Inflammatory macrophage treated with lipopolysaccharide for 1 hour (primary cell): ENCODE measurements at regions not wholly inside any gene's neighbourhood (a gene's known extent, or its start where the extent isn't known, plus 50 kb on each side); places are given as distances from the start of the nearest gene placed in this dataset.
"Not testable (repeated sequence)": the region's sequence is repeated elsewhere in the genome, so short reads cannot be mapped to it uniquely, and the experiment has no call there.

Experiments
- DNase-seq, 2 donors: peaks; one replicate each; pipeline ENCODE4 v3.0.0-alpha.2; 2020 to 2022

DNA sequence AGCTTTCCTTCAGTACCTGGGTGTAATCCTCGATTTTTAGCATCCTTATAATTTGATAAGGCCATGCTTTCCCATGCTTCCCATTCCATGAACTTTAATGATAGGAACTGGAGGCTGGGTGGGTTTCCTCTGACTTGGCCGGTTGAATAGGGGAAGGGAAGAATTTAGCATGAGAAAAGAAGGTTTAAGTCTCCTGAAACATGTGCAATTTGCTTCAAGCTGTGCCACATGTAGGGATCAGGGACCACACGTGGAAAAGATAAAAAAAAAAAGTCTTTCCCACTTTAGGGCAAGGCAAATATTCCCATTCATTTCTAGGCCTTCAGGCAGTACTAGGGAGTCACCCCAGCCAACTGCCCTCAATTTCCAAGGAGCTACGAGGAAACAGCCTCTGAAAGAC, 900.3 kb downstream of the DSC3 start:
- no peak for DNase-seq

DNA sequence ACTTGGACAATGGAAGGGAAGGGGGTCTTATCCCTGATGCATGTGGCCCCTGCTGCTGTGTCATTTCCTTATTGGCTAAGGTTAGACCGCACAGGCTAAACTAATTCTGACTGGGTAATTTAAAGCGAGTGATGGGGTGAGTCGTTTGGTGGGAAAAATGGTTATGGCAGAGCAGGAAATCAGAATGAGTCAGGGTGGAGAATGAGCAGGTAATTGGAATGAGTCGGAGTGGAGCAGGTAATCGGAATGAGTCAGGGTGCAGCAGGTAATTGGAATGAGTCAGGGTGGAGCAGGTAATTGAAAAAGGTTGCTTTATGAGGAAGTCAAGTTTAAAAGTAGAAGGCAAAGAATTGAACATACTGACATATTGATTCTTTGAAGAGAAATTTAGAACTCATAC, 901.0 kb downstream of the DSC3 start:
- DNase-seq = not testable (repeated sequence)

DNA sequence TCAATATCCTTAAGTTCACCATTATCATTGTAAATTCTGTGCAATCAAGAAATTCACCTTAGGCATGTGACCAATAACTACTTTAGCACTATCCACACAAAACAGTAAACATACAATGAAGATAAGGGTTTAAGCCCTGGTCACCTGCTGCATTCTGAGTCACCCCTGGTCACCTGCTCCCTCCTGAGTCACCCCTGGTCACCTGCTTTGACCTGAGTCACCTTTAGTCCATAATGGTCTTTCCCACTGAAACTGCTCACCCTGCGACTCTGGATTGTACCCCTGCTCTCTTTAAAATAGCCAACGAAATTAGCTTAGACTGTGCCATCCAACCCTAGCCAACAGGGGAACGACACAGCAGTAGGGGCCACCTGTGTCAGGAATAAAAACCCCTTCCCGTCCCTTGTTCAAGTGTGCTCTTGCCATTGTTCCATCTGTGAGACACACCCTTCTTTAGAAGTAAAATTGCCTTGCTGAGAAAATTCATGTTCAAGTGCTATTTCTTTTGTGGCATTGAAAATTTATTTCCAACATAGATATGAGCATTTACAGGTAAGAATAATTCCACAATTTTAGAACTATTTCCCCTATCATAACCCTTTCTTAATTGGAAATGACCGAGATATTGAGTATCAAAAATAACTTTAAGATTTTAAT, 902.8 kb downstream of the DSC3 start:
- DNase-seq = no peak

DNA sequence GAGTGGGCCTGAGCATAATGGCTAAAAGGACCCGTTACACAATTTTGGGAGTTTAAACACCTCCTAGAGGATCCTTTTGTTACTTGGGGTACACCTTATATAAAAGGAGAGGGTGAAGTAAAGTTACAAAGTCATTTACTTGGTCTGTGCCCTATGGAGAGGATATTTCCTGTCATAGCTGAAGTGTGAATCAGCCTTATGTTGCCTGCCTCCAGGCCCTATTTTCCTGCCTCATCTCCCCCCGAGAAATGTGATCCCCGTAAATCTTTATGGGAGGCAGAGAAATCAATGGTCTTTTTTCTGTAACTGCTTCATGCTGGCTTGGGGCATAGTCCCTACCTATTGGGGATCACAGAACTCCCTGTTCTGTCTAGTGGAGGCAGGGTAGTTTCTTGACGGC, 906.6 kb downstream of the DSC3 start:
- DNase-seq = no peak

DNA sequence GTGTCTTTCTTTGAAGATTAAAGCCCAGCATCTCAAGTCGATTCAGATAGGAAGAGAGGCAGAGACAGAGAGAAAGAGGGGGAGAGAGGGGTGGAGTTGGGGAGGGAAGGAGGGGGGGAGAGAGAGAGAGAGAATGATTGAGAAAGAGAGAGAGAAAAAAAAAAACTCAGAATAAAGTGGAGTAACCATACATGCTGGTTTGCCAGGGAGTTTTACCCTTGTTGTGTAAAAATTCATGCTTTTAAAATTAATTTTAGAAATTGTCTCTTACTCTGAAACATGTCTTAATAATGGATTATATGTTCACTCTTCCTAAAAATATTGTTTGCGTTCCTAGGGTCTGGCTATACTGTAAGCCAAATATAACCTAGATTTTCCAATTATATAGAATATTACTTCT, 908.5 kb downstream of the DSC3 start:
- no peak for DNase-seq

DNA sequence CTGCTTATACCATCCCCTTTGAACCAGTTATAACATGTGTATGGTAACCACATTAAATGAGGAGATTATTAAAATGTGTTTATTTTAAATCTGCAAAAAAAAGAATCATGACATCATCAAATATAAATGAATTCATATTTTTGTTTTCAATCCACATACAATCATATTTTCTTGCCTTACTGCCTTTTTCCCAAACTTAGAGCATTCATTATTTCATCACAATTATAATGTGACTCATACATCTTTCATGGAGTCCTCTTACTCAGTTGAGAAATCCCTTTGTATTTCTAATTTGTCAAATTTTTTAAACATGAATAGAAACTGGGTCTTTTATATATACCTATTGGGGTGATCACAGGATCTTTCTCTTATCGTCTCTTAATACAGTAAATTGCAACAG, 909.6 kb downstream of the DSC3 start:
- no peak for DNase-seq

DNA sequence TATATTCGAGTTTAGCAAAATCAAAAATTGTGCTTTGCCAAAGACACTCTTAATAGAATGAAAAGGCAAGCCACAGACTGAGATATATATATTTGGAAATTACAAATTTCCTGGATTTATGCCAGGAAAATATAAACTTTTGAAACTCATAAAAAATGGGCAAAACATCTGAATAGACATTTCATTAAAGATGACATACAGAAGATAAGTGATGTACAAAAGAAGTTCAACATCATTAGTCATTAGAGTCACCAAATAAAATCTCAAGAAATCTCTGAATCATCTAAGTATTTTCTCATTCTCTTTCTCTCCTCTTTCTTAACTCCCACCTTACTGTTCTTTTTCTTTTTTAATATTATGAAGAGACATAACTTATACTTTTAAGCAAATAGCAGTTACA, 921.1 kb downstream of the DSC3 start:
- DNase-seq = no peak

DNA sequence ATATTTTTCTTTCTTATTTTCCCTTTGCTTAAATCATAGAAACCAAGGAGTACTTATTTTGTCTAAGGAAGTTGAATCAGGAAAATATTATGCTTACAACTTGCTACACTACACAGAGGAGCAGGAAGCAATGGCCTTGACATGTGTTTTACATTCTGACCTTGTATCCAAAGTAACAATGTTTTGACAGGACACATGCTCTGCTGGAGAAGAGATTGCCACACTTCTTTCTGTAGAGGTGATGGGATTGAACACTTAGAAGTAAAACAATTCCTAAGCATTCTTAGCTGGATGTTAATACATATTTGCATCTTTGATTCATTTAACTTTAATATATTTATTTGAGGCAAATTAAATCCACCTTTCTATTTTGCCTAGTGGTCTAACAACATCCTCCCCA, 929.1 kb downstream of the DSC3 start:
- DNase-seq = no peak

DNA sequence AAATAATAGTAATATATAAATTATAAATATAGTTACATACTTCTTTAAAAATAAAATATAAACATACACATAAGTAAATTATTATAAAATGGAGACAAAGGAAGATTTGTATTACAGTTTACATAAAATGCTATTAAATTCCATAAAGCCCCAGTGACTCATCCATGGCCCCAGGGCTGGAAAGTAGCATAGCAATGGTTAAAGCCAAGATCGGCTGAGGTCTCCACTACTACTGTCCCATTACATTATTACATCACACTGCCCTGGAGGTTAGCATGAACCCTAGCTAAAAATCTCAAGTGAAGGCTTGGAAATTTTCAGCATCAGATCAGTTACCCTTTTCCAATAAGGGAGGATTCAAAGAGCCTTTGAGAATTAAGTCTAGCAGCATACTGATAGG, 936.2 kb downstream of the DSC3 start:
- DNase-seq = no peak

DNA sequence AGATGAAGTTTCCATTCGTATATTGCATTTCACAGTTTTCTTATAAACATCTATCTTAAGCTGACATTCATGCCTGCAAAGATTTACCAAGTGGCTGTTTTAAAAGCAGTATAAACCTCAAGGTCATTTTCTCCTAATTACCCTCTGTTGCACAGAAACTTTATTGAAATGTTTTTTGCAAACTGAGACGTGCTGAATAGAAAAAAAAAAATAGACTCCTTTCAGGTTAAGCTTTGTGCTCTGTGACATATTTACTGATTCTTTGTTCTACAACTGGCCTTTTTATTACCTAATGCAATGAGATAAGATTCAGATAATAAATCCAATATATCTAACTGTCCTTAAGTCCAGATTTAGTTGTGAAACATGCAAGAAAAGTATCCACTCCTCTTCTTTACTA, 938.7 kb downstream of the DSC3 start:
- DNase-seq = no peak

DNA sequence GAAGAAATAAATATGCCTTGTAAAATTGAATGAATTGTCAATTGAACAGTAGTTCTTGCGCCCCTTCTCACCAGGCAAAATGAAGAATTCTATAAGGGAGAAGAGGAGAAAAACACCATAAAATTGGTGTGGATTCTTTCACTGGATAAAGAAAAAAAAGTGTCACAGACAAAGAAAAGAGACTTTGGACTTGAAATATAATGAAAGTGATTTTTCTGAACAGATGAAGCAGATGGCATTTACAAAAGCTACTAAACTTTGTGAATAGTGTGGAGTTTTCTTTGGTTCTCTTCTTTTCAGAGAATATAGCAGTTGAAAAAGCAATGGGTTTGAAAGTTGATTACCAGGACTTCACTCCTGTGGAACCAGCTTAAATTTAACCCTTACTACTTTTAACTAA, 945.7 kb downstream of the DSC3 start:
- no peak for DNase-seq

DNA sequence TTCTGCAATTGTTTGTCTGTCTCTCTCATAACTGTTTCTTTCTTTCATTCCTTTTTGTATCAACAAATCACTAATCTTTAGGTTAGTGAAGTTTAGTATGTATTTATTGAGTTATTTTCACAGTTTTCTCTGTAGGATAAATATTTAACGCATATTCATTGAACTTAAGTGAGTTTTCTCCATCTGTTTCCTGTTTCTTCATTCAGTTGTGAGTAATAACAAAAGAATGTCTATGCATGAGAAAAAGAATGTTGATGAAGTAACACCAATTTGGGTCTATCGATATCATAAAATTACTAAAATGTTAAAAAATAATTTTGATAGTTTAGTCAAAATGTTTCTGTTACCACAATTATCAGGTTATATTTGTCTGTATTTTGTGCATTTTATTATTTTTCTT, 948.0 kb downstream of the DSC3 start:
- DNase-seq = no peak

DNA sequence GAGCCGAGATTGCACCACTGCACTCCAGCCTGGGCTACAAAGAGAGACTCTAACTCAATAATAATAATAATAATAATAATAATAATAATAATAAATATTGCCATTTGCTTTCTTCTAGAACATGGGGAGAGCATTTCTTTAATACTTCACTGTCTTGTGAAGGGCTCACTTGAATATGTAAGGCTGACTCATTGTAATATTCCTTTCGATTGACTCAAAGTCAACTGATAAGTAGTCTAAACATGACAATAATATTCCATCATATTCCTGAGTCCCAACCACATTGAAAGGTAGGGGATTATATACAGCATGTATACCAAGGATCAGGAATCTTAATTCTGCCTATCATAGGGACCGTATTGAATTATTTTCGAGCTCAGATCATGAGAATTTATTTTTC, 949.2 kb downstream of the DSC3 start:
- no peak for DNase-seq

DNA sequence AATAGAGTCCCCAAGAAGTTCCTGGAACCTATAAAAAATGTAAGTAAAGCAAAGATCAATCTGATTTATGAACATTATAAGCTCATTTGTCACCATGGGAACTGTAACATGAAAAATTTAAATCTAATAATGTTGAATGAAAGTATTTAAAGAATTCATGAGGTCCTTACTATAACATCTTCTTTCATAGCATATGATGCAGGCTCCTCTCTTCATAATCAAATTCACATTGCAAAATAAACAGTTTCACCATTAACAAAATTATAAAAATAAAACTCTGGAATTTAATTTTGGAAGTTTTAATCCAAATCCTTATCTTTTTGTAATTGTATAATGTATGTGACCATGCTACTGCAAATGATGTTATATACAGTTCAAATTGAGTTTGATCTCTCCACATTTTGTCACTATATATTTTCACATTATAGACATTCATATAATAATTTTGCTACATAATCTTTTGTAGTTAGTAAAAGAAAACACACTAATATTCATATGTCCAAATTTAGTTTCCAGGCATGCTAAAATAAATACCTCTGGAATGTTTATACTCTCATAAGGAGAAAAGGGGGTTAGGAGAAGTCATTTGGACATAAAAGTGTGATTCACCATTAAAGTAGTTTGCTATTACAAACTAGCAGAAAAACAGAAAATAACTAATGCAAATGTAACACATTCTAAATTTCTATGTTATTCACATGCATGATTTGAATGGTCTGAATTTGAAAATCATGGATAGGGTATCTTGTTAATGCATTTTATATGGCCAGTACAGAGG, 954.1 kb downstream of the DSC3 start:
- no peak for DNase-seq

DNA sequence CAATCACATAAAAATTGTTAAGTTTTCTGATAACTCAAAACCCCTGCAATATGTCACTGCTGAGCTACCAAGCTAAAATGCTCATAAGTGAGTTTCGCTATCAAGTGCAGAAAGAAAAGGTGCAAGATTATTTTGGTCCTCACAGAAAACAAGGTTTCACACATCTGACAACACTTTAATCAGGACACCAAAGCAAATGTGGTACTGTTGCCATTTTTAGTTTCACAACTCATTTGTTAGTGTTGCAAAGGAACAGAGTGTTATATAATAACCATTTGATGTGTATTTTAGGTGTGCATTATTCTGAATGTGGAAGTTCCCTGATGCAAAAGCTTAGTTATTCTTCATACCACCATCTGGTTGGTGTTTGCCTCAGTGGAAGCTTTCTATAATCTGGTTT, 956.2 kb downstream of the DSC3 start:
- DNase-seq = no peak

DNA sequence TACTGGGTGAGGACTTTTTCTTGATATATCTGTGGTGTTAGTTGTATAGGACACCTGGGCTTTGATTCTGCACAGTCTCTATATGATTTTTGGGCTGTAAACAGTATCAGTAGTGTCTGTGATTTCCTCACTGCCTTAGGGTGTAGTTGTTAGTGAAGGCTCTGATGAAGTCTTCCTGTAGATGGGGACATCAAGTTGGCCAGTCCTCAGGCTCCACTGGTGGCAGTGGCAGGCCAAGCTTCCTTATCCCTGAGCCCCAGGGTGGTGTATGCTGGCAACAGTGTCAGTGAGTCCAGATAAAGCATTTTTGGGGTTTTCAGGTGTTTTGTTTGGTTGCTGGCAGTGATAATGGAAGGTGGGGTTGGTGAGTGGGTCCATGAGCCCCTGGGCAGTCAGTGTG, 961.4 kb downstream of the DSC3 start:
- no peak for DNase-seq

DNA sequence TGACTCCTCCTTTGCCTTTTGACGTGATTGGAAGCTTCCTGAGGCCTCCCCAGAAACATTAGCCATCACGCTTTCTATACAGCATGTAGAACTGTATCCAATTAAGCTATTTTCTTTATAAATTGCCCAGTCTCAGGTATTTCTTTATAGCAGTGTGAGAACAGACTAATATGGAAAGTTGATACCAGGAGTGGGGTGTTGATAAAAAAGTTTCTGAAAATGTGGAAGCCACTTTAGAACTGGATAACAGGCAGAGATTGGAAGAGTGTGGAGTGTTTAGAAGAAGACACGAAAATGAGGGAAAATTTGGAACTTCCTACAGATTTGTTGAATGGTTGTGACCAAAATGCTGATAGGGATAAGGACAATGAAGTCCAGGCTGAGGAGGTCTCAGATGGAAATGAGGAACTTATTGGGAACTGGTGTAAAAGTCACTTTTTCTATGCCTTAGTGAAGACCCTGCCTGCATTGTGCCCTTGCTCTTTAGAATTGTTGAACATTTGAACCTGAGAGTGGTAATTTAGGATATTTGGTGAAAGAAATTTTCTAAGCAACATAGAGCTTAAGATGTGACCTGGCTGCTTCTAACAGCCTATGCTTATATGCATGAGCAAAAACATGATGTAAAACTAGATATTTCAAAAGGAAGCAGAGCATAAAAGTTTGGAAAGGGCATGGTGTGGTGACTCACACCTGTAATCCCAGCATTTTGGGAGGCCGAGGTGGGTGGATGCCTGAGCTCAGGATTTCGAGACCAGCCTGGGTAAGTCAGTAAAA, 969.7 kb downstream of the DSC3 start:
- no peak for DNase-seq

DNA sequence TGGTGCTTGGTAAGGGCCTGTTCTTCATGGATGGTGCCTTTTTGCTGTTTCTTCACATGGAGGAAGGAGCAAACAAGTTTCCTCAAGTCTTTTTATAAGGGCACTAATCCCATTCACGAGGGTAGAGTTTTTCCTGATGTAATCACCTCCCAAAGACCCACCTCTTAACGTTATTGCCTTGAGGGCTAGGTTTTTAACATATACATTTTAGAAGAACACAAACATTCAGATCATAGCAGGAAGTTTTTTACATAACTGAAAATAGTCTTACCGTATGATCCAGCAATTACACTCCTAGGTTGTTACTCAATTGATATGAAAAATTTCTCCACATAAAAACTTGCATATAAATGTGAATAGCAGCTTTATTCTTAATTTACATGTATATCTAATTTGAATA, 976.3 kb downstream of the DSC3 start:
- DNase-seq = no peak

DNA sequence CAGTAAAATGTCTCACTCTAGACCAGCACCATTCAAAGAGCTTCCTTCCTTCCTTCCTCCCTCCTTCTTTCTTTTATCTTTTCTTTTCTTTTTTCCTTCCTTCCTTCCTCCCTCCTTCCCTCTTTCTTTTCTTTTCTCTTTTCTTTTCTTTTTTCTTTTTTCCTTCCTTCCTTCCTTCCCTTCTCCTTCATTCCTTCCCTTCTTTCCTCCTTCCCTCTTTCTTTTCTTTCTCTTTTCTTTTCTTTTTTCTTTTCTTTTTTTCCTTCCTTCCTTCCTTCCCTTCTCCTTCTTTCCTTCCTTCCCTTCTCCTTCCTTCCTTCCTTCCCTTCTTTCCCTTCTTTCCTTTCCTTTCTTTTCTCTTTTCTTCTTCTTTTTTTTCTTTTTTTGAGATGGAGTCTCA, 985.1 kb downstream of the DSC3 start:
- no peak for DNase-seq

DNA sequence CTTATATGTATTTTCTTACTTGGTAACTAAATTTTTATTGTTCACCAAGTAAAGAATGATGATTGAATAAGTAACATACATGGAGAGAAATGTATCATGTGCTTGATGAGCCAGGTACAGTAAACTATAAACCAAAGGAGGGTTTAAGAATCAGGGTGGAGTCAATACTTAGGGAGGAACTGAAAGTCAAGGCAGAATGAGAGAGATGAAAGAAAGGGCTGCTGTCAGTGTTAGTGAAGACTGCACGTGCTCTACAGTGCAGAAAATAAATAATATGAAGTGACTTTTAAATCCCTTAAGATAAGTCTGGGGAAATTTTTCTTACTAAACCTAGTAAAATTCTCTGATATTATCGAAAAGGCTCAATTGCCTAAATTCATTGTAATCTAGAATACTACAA, 986.0 kb downstream of the DSC3 start:
- DNase-seq = no peak

DNA sequence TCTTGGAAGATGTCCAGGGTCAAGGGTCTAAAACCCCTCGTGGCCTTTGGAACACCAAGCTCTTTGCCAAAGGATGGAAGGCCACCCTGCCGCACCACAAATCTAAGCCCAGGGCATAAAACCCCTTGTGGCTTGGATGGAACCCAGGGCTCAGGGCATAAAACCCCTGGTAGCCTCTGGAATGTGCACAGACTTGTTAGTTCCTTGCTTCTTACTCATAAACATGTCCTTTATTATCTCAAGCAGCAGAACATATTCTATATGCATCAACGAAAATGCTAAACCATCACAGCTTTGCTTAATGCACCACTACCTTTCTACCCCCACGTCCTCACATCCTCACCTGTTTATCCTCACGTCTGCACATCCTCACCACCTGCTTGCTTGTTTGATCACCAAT, 998.0 kb downstream of the DSC3 start:
- no peak for DNase-seq

DNA sequence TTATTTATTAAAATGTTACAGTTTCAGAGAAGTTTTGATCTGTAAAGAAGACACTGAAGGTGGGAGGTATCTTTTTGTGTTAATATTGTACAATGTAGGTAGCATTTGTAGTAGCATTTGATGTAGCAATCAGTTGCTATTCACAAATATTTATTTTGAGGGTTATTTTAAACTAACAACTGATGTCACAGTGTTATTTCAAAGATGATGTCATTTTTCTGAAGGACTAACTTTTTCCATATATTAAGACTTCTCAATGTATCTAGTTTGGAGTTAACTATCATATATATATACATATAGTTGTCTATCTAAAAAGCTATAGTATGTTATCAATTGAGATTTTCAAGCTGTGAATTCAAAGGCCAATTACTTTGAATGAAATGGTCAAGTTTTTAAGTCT, 1003.3 kb downstream of the DSC3 start:
- DNase-seq = no peak

DNA sequence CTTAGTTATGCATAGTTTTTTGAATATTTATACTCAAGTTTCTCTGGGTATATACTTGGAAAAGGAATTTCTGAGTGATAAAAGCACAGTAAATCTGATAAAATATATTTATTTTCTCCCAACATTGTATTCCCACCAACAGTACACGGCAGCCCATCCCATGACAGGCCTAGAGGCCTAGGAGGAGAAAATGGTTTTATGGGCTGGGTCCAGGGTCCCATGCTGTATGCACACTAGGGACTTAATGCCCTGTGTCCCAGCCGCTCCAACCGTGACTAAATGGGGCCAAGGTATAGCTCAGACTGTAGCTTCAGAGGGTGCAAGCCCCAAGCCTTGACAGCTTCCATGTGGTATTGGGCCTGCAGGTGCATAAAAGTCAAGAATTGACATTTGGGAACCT, 1007.7 kb downstream of the DSC3 start:
- DNase-seq = no peak

DNA sequence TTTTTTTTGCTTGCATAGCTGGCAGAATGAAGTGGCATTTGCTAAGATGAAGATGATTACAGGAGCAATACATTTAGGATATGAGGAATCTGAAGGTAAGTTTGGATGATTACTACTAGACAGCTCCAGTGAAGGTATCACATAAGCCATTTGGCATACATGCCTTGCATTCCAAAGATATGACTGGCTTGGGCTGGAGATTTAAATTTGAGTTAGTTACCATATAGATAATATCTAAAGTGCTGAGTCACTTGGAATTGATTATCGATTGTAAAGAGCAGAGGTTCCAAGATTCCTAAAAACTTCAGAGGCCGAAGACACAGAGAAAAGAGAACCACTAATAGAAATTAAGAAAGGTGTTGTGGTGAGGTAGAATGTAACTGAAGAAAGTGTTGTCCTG, 1026.4 kb downstream of the DSC3 start:
- no peak for DNase-seq
